Heart left ventricle (tissue), 16 donors: ENCODE measurements at regions not wholly inside any gene's neighbourhood (a gene's known extent, or its start where the extent isn't known, plus 50 kb on each side); places are given as distances from the start of the nearest gene placed in this dataset.
"Not testable (repeated sequence)": the region's sequence is repeated elsewhere in the genome, so short reads cannot be mapped to it uniquely, and the experiment has no call there.

Source experiments
- ATAC-seq, 4 donors: fragments of 200-7000 bp; cut with Tn5 transposase; one replicate each; pipeline ENCODE4 v1.9.1; 2020 to 2022; ENCODE audit warnings: moderate library complexity in 4 of 4, mild to moderate bottlenecking in 3 of 4, moderate number of reproducible peaks in 1 of 4
- DNase-seq, 5 donors: peaks; one replicate each; pipeline ENCODE4 v3.0.0-alpha.2; 2020
- H3K27ac ChIP-seq, 12 donors: fragments of 200-600 bp; sonication (generic) in 4 of 12; one replicate each; pipeline versions ENCODE4 v1.5.0 to v1.8.0; 2016 to 2022; ENCODE audit warnings: mild to moderate bottlenecking in 2 of 12
- H3K27me3 ChIP-seq, 9 donors: fragments of 200-600 bp; sonication (generic) in 2 of 9; one replicate each; pipeline versions ENCODE4 v1.5.1 to v1.8.0; 2016 to 2022; ENCODE audit warnings: mild to moderate bottlenecking in 3 of 9
- H3K36me3 ChIP-seq, 9 donors: fragments of 200-600 bp; sonication (generic) in 2 of 9; one replicate each; pipeline versions ENCODE4 v1.5.0 to v1.8.0; 2018 to 2022; ENCODE audit warnings: mild to moderate bottlenecking in 2 of 9
- H3K4me1 ChIP-seq, 12 donors: fragments of 200-600 bp; sonication (generic) in 4 of 12; one replicate each; pipeline versions ENCODE4 v1.5.0 to v1.8.0; 2016 to 2022; ENCODE audit warnings: mild to moderate bottlenecking in 3 of 12
- H3K4me3 ChIP-seq, 12 donors: fragments of 200-600 bp; sonication (generic) in 4 of 12; one replicate each; pipeline versions ENCODE4 v1.5.0 to v1.8.0; 2017 to 2022; ENCODE audit warnings: mild to moderate bottlenecking in 9 of 12, moderate library complexity in 4 of 12
- H3K9me3 ChIP-seq, 12 donors: fragments of 200-600 bp; sonication (generic) in 4 of 12; one replicate each; pipeline versions ENCODE4 v1.5.0 to v1.8.0; 2016 to 2022; ENCODE audit warnings: mild to moderate bottlenecking in 1 of 12
- POLR2A ChIP-seq, 2 donors: fragments of 450-650 bp; IDR thresholded peaks; one replicate each; pipeline ENCODE4 v1.6.1; 2017; ENCODE audit warnings: antibody characterized with exemption in 2 of 2, mild to moderate bottlenecking in 2 of 2, moderate library complexity in 2 of 2
- WGBS, 4 donors: extraction: QIAGEN DNeasy Blood & Tissue Kit in 2 of 4; methylation state at CpG; one replicate each; pipeline versions ENCODE4 v1.1.5 to v1.1.7; 2013 to 2018; 5-methylcytosine and 5-hydroxymethylcytosine counted together
- intact Hi-C, 10 donors: fragments of 100-400 bp; cut with DNase I; formaldehyde crosslinking; loops; one replicate each; pipeline versions ENCODE4 v1.11.1 to v1.14.2; 2022
- TF ChIP-seq, protein P1 (sequence below), 12 donors: fragments of 200-600 bp; sonication (generic) in 4 of 12; IDR thresholded peaks; one replicate each; pipeline versions ENCODE4 v1.5.0 to v1.8.0; 2018 to 2022; ENCODE audit warnings: antibody characterized with exemption in 12 of 12, mild to moderate bottlenecking in 5 of 12
- donor health status: ischemic (EF 13 %, LVEDD 7.1; RV severe dilation, severe dysfunction).
- donor health status: healthy with polysubstance abuse.
- donor health status: DM: no; HTN: yes; CAD: no.
- donor health status: DM: no; HTN: no; CAD: no.
- donor health status: ischemic (EF 25% LVEDD 6.9; RV normal size, moderate dysfunction).
- donor health status: ischemic (EF 25% LVEDD 5.7; RV mildly dilated, moderate dysfunction).
- donor health status: healthy.
- donor health status: DM: yes; HTN: yes; CAD: no.
- donor health status: ischemic (EF 35%, LVEDD 5.7; RV mildly dilated, moderate dysfunction).
- donor health status: nonischemic (EF 11% LVEDD 7.7; RV severe dilation, severe dysfunction).
- donor health status: DM: yes; HTN: yes; CAD: no.
- donor health status: PGD.
- donor health status: ischemic (EF 29% LVEDD 5.4; RV normal size, mild dysfunction).
- donor health status: nonischemic (EF 23%, LVEDD 6.1; RV moderate dilation, normal function).

DNA sequence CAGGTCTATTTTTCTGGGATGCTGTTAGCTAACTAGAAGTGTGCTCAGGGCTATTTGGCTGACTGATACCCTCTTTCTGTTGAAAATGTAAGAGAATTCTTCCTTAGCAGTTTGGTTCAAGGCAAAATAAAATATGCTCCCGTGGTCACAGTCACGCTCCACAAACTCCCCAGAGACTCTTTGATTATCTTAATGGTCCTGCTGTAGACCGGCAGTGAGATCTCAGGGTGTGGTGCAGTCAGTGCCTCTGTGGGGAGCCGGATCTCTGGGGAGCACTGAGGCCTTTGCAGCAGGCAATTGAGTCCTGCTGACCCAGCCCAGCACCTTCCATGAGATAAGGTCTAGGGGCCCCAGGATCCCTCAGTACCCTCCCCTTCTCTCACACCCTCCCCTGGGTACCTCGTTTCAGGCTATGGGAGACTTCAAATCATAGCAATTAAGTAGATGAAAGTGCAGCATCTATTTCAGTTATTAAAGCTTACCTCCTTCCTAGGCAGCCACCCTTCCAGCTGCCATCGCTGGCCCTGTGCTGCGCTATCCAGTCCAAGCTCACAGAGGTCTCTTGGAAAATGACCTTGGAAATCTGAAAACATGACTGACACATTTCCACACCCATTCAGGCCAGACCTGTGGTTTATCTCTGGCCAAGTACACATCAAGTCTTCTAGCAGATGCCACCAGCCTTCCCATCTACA is 98.1 kb downstream of the SEC16B start:
- no peak overlapping the region for H3K27ac ChIP-seq
- DNase-seq (no peak), ATAC-seq (no peak)
- TF ChIP-seq POLR2A (IDR thresholded peaks at IDR 0.05), result no peak
- TF ChIP-seq, protein P1, sequence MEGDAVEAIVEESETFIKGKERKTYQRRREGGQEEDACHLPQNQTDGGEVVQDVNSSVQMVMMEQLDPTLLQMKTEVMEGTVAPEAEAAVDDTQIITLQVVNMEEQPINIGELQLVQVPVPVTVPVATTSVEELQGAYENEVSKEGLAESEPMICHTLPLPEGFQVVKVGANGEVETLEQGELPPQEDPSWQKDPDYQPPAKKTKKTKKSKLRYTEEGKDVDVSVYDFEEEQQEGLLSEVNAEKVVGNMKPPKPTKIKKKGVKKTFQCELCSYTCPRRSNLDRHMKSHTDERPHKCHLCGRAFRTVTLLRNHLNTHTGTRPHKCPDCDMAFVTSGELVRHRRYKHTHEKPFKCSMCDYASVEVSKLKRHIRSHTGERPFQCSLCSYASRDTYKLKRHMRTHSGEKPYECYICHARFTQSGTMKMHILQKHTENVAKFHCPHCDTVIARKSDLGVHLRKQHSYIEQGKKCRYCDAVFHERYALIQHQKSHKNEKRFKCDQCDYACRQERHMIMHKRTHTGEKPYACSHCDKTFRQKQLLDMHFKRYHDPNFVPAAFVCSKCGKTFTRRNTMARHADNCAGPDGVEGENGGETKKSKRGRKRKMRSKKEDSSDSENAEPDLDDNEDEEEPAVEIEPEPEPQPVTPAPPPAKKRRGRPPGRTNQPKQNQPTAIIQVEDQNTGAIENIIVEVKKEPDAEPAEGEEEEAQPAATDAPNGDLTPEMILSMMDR (IDR thresholded peaks at IDR 0.05), result no peak
- no peak overlapping the region for H3K4me3 ChIP-seq
- intact Hi-C loops, result no loop called here
- no peaks in the 10 kb centered on the region for H3K4me1 ChIP-seq
- H3K36me3 ChIP-seq, result no peaks in the 10 kb centered on the region
- no peaks in the 10 kb centered on the region for H3K9me3 ChIP-seq
- WGBS, 4 donors, result 47 to 71% (median 59%) methylated on average over 7 of the region's 7 CpGs
- H3K27me3 ChIP-seq, result peaks cover 0 to 9% (median 0%) of the 10 kb centered on the region in 9 donors

DNA sequence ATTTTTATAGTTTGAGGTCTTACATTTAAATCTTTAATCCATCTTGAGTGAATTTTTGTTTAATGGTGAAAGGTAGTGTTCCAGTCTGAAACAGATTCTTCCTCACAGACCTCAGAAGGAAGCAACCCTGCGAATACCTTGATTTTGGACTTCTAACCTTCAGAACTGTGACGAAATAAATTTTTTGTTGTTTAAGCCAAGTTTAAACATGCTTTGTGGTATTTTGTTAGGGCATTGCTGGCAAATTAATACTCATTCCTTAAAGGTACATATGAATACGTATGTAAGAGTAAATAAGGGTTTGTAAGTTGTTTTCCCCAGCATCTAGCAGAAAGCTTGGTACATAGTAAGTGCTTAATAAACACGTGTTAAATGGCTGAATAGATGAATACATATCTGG is 100.3 kb downstream of the SEC16B start:
- peaks cover 0 to 9% (median 0%) of the 10 kb centered on the region in 9 donors for H3K27me3 ChIP-seq
- no peaks in the 10 kb centered on the region for H3K9me3 ChIP-seq
- H3K27ac ChIP-seq, result no peak overlapping the region
- no peak overlapping the region for H3K4me3 ChIP-seq
- 85 to 89% (median 88%) methylated on average over 4 of the region's 4 CpGs for WGBS, 4 donors
- TF ChIP-seq, protein P1 (IDR thresholded peaks at IDR 0.05), result no peak
- TF ChIP-seq POLR2A (IDR thresholded peaks at IDR 0.05), result no peak
- intact Hi-C loops, result no loop called here
- DNase-seq (no peak), ATAC-seq (no peak)
- no peaks in the 10 kb centered on the region for H3K36me3 ChIP-seq
- H3K4me1 ChIP-seq, result no peaks in the 10 kb centered on the region

DNA sequence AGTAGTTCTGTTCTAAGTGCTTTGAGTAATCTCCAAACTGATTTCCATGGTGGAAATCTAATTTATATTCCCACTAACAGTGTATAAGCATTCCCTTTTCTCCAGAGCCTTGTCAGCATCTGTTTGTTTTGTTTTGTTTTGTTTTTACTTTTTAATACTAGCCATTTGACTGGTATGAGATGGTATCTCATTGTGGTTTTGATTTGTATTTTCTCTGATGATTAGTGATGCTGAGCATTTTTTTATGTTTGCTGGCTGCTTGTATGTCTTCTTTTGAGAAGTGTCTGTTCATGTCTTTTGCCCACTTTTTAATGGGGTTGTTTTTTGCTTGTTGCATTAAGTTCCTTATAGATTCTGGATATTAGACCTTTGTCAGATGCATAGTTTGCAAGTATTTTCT is 100.8 kb downstream of the SEC16B start:
- intact Hi-C loops, DNase-seq, H3K9me3 ChIP-seq, H3K27ac ChIP-seq, H3K27me3 ChIP-seq, H3K4me3 ChIP-seq, H3K4me1 ChIP-seq, ATAC-seq, H3K36me3 ChIP-seq: not testable (repeated sequence)

DNA sequence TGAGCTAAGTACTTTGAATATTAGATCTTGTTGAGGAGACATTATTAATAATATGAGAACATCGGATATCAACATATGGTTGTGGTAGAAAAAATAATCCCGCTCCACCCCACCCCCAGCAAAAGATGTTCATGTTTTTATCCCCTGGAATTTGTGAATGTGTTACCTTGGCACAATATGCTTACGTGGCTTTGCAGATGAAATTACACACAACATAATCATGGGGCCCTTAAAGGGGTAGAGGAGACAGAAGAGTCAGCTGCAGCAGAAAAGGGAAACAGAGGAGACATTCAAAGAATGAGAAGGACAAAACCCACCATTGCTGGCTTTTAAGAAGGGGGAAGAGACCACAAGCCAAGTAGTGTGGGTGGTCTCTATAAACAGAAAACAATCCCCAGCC is 104.1 kb downstream of the SEC16B start:
- Histone ChIP-seq H3K9me3 (no peaks in the 10 kb centered on the region), H3K4me1 (peaks cover 0 to 6% (median 0%) of the 10 kb centered on the region in 12 donors), H3K27ac (no peak overlapping the region), H3K27me3 (no peaks in the 10 kb centered on the region), H3K4me3 (no peak overlapping the region), H3K36me3 (no peaks in the 10 kb centered on the region)
- DNase-seq (no peak), ATAC-seq (no peak)
- no peak for TF ChIP-seq POLR2A (IDR thresholded peaks at IDR 0.05)
- TF ChIP-seq, protein P1 (IDR thresholded peaks at IDR 0.05), result no peak
- intact Hi-C loops, result no loop called here
- 83 to 87% (median 85%) methylated on average over 3 of the region's 3 CpGs for WGBS, 4 donors
